ENCODE measurements at regions not wholly inside any gene's neighbourhood (a gene's known extent, or its start where the extent isn't known, plus 50 kb on each side); places are given as distances from the start of the nearest gene placed in this dataset.

DNA sequence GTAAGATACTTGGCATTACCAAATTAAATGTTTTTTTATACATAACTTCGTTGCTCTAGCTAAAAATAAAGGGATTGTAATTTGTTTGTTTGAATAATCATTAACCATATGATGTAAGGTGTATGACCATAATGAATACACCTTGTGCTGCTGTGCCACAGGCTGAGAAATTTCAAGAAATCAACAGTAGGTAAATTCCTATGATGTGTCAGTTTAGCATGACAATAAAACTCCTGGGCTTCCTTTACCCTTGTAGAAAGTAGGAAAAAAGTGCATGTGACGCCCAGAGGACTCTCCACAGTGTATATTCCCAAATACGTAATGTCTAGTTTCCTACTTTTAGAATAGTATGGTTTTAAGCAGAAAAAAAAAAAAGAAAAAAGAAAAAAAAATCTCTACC lies 208.1 kb downstream of the SATB1 start:
- TF ChIP-seq, protein P1, sequence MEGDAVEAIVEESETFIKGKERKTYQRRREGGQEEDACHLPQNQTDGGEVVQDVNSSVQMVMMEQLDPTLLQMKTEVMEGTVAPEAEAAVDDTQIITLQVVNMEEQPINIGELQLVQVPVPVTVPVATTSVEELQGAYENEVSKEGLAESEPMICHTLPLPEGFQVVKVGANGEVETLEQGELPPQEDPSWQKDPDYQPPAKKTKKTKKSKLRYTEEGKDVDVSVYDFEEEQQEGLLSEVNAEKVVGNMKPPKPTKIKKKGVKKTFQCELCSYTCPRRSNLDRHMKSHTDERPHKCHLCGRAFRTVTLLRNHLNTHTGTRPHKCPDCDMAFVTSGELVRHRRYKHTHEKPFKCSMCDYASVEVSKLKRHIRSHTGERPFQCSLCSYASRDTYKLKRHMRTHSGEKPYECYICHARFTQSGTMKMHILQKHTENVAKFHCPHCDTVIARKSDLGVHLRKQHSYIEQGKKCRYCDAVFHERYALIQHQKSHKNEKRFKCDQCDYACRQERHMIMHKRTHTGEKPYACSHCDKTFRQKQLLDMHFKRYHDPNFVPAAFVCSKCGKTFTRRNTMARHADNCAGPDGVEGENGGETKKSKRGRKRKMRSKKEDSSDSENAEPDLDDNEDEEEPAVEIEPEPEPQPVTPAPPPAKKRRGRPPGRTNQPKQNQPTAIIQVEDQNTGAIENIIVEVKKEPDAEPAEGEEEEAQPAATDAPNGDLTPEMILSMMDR (conservative IDR thresholded peaks at IDR 0.05 in 1 of 2, IDR thresholded peaks at IDR 0.05 in 1 of 2; ENCODE audit: extremely low read depth in 1 of 2, insufficient read depth in 1 of 2, low read depth in 1 of 2, low read length in 2 of 2): no peak
- TF ChIP-seq EZH2 (IDR thresholded peaks at IDR 0.05; ENCODE audit: borderline replicate concordance, low read length): no peak
